Spleen (tissue), 7 donors: ENCODE measurements at regions not wholly inside any gene's neighbourhood (a gene's known extent, or its start where the extent isn't known, plus 50 kb on each side); places are given as distances from the start of the nearest gene placed in this dataset.

Experiments used
- POLR2A ChIP-seq, 3 donors: fragments of 450-650 bp; IDR thresholded peaks; one replicate each; pipeline ENCODE4 v1.5.1; 2017; ENCODE audit warnings: antibody characterized with exemption in 3 of 3, mild to moderate bottlenecking in 1 of 3
- POLR2AphosphoS5 ChIP-seq, 3 donors: sonication (generic); formaldehyde crosslinking; IDR thresholded peaks; one replicate each; pipeline ENCODE4 v1.5.1; 2017; ENCODE audit warnings: antibody characterized with exemption in 3 of 3
- TF ChIP-seq, protein P1 (sequence below), 11 experiments: fragments of 200-600 bp in 7 of 11; fragments of 450-650 bp in 4 of 11; sonication (generic) in 4 of 11; IDR thresholded peaks in 8 of 11; conservative IDR thresholded peaks in 3 of 11; 1 replicate in 7 of 11; 2 replicates in 4 of 11; pipeline versions ENCODE4 v1.4.0 to v1.8.0; 2016 to 2021; ENCODE audit warnings: antibody characterized with exemption in 11 of 11, inconsistent platforms in 4 of 11, mild to moderate bottlenecking in 1 of 11
- donor health status: DM: no; HTN: no; CAD: no; lungs with moderate emphysema.
- donor health status: DM: no; HTN: no; CAD: no.
- donor health status: DM: no; HTN: no; CAD: no.

DNA sequence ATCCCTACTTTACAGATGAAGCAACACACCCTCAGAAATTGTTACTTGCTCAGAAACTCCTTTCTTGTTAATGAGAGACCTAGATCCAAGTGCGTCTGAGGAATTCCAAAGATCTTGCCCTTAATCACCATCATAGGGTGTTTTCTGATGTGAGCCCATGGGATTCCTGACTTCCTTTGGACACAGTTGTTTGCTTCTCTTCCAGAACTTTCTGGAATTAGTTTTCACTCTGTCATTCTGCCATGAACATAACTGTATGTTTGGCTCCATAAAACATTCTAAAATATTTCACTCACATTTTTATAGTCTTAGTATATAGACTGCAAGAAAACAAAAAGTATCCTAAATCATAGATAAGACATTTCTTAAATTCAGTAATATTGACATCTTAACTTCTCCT is 593.9 kb upstream of the SOX11 start:
- TF ChIP-seq, protein P1, sequence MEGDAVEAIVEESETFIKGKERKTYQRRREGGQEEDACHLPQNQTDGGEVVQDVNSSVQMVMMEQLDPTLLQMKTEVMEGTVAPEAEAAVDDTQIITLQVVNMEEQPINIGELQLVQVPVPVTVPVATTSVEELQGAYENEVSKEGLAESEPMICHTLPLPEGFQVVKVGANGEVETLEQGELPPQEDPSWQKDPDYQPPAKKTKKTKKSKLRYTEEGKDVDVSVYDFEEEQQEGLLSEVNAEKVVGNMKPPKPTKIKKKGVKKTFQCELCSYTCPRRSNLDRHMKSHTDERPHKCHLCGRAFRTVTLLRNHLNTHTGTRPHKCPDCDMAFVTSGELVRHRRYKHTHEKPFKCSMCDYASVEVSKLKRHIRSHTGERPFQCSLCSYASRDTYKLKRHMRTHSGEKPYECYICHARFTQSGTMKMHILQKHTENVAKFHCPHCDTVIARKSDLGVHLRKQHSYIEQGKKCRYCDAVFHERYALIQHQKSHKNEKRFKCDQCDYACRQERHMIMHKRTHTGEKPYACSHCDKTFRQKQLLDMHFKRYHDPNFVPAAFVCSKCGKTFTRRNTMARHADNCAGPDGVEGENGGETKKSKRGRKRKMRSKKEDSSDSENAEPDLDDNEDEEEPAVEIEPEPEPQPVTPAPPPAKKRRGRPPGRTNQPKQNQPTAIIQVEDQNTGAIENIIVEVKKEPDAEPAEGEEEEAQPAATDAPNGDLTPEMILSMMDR (IDR thresholded peaks at IDR 0.05 in 8 of 11, conservative IDR thresholded peaks at IDR 0.05 in 3 of 11) = no peak
- no peak for TF ChIP-seq POLR2AphosphoS5 (IDR thresholded peaks at IDR 0.05)
- TF ChIP-seq POLR2A (IDR thresholded peaks at IDR 0.05) = no peak
